ENCODE measurements at regions not wholly inside any gene's neighbourhood (a gene's known extent, or its start where the extent isn't known, plus 50 kb on each side); places are given as distances from the start of the nearest gene placed in this dataset.
"Not testable (repeated sequence)": the region's sequence is repeated elsewhere in the genome, so short reads cannot be mapped to it uniquely, and the experiment has no call there.

DNA sequence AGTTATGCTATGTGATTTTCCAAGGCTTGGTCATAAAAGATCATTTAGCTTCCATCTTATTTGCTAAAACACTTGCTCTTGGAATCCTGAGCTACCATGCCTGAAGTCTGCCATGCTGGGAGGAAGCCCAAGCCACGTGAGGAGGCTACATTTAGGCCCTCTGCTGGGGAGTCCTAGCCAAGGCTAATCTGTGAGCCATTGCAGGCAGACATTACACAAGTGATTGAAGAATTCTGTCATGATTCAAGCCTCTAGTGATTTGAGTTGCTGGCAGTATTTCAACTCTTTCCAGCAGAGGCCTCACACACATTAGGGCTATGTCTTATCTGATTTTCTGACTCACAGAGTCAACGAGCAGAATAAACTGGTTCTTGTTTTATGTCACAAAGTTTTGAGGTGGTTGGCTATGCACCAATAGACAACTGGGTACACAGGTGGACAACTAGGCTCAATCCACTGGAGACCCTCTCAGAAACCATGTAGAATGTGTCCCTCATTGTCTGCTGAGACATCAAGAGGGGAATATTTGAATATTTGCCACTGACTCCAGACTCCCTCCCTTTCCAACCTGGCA lies 227.2 kb upstream of the SULF2 start:
- DNase-seq (ENCODE audit: low spot score): no peak

DNA sequence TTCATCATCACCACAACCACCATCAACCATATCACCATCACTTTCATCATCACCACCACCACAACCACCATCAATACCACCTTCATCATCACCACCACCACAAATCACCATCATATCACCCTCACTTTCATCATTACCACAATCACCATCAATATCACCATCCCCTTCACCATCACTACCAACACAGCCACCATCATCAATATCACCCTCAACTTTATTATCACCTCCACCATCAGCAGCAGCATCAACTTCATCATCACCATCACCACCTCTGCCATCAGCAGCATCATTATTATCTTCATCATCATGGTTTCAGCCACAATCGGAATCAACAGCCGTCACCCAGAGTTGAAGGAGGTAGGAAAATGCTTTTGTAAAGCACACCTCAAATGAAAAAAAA lies 225.7 kb upstream of the SULF2 start:
- DNase-seq (ENCODE audit: low spot score): no peak

DNA sequence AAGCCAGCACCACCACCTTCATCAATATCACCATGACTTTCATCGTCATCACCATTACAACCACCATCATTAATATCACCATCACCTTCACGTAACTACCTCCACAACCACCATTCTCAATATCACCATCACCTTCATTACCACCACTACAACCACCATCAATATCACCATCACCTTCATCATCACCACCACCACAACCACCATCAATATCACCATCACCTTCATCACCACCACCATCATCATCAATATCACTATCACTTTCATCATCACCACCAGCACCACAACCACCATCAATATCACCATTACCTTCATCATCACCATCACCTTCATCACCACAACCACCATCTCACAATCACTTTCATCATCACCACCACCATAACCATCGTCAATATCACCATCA lies 225.3 kb upstream of the SULF2 start:
- no peak for DNase-seq (ENCODE audit: low spot score)

DNA sequence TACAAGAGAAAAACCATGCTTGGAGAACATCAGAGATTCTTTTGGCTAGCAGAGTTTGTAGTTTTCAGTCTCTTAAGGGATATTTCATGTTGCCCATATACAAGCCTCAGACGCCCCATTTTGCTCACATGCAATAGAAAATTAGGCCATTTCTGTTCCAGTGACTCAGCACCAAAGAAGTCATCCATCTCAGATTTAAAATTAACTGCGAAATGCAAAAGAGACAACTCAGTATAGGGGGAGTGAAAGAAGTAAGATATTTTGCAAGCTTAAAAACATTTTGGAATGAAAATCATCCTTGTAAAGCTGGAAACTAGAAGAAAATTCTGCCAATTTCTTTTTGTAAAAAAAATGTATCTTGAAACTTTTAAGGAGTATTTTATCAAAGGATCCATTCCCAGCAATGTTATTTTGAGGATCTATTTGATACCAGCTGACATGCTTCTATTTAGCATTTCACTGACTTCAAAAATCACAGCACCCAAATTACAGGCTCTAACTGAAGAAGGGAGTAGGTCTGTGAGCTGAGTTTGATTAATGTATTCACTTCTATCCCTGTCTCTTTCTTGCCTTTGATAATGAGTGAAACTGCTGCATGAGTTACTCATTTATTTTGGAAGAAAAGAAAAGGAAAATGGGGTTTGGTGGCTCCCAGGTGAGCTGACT lies 223.7 kb upstream of the SULF2 start:
- DNase-seq (ENCODE audit: low spot score): no peak

DNA sequence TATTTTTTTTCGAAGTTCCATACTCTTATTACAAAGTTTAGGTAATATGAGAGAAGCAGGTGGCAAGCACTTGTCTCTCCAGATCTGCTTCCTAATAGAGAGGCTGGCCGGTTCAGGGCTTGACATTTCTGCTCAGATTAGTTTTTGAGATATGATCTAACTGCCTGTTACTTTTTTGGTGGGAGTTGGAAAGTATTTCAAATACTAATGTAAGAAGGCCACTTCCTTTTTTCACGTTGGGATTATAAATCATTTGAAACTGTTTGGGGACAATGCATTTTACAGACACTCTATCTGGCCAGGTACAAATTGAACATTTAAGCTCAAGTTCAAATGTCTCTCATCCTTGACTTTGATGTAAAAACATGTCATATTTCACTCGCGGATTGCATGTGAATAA lies 222.1 kb upstream of the SULF2 start:
- no peak for DNase-seq (ENCODE audit: low spot score)

DNA sequence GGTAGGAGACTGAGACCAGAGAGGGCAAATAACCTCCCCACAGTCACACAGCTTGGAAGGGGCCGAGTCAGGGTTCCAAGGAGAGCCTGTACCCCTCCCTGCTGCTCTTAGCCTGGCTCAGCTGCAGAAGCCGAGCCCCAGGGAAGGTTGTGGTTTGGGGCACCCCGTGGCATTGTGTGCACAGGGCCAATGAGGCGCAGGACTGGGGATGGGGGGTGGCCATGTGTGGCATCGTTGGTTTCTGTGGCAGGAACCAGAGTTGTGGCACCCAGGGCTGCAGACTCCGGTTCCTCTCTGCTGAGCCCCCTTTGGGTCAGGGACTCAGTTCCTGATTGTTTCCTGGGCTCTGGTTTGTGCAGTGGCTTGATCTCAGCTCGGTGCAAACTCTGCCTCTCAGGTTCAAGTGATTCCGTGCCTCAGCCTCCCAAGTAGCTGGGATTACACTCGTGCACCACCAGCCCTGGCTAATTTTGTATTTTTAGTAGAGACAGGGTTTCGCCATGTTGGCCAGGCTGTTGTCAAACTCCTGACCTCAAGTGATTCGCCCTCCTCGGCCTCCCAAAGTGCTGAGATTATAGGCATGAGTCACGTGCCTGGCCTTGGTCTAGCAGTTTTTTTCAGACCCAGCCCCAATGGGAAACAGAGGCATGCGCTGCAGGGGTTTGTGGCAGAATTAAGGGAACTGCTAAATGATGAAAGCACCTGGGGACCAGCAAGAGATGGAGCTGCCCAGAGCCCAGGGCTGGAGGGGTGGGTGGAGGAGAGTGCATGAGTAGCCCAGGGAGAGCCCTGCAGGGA lies 221.0 kb upstream of the SULF2 start:
- DNase-seq (ENCODE audit: low spot score): no peak

DNA sequence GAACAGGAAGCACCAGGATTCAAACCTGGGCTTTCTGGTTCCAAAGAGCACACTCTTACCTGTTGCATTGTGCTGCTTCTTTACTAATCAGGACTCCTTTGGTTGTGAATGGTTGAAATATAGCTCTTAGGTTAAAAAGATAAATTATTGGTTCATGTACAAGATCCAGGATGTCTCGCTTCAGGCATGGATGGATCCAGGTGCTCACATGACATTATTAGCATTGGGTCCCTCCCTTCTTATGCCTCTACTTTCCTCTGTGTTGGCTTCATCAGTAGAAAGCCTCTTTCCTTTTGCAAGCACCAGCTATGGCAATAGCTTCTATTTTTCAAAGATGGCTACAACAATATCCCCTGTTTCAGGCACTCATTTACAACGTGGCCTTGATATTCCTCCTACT lies 217.7 kb upstream of the SULF2 start:
- DNase-seq (ENCODE audit: low spot score): no peak

DNA sequence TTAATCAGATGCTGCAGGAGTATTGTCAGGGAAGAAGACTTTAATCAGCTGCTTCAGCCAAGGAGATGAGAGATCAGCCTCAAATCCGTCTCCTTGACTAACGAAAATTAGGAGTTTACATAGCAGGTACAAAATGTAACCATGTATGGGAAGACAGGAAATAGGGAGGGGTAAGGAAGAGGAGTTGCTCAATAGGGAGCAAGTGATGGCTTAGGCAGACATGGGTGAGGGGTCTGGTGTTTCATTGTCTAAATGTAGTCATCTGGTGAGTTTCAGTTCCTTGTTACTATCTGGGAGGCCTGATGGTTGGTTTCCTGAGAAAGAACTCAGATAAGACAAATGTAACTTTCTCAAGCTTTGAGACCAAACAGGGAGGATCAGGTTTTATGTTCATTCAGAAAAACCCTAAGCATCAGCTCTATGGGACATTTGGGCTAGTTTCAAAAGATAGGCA lies 217.3 kb upstream of the SULF2 start:
- DNase-seq (ENCODE audit: low spot score): no peak

DNA sequence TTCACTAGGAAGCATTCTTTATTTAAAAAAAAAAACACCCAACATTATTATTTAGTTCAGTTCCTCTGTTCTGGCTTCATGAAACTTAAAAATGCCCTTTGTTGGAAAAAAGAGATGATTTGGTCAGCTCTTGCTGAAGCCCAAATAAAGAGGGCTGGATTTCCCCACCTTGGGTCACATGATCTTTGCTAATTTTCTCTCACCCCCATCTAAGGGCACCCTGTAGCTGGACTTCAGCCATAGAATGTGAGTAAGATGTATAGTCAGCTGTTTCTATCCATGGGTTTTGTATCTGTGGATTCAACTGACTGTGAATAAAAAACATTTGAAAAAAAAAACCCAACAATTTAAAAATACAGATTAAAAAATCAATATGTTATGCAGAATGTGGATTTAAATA lies 213.9 kb upstream of the SULF2 start:
- no peak for DNase-seq (ENCODE audit: low spot score)

DNA sequence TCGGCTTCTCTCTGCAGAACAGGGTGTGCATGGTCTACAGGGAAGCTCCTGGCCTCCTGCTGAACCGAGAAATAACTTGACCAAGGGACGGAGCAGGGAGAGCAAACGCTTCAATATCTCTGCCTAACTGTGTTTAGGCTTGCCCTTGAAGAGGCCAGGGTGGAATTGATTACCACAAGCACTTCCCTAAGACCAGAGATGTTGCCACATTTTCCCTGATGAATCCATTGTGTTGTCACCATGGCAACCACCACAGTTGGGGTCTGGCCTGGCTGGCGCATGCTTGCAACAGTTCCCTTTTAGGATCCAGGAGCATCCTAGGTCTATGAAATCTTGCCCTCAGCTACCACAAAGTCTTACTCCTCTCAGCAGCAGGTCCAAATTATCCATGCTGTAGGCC lies 213.5 kb upstream of the SULF2 start:
- DNase-seq (ENCODE audit: low spot score): no peak

DNA sequence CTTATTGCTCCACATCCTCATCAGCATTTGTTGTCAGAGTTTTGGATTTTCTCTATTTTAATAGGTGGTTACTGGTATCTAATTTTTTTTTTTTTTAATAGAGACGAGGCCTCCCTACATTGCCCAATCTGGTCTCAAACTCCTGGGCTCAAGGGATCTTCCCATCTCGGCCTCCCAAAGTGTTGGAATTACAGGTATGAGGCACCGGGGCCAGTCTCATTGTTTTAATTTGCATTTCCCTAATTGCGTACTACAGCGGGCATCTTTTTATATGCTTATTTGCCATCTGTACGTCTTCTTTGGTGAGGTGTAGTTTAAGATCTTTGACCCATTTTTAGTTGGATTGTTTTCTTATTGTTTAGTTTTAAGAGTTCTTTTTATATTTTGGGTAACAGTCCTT lies 210.4 kb upstream of the SULF2 start:
- no peak for DNase-seq (ENCODE audit: low spot score)

DNA sequence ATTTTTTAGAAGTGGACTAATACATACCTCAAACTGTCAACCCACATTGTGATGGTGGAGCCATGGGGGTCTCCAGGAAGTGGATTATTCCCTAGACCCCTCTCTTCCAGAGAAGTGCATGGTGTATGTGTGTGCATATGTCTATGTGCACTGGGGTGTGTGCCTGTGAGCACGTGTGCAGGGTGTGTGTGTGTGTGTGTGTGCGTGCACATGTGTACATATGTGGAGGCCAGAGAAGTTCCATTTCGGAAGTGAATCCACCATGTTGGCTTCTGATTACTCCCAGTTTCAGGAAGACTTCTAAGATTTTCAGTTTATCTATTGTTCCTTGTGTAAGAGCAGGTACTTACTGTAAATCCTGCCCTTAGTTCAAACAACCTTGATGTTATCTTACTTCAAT lies 208.5 kb upstream of the SULF2 start:
- no peak for DNase-seq (ENCODE audit: low spot score)

DNA sequence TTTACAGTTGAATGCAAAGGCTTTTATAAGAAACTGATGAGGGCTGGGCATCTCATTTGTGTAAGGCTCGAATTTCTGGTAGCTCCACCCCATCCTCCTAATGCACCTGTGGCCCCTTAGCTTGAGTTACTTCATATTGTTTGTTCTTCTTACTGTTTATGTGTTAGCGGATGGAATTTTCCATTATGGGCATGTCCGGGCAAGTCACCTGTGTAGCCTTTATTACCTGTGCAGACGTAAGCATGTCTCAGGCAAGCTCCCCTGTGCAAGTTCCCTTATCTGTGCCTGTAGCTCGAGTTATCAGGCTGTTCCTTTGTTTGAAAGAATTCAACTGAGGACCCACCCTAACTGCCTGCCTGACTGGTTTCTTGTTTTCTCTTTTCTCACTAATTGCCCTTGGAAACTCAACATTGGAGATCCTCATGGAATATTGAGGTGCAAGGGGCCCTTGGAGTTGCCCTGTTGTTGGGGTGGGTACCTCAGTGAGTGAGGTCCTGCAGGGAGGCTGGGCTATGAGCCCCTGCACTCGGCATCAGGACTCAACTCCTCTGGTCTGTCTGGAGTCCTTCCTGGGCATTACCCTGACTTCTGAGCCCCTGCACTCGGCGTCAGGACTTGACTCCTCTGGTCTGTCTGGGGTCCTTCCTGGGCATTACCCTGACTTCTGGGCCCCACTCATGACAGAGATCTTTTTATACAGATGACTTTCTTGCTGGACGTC lies 207.9 kb upstream of the SULF2 start:
- DNase-seq (ENCODE audit: low spot score): no peak

DNA sequence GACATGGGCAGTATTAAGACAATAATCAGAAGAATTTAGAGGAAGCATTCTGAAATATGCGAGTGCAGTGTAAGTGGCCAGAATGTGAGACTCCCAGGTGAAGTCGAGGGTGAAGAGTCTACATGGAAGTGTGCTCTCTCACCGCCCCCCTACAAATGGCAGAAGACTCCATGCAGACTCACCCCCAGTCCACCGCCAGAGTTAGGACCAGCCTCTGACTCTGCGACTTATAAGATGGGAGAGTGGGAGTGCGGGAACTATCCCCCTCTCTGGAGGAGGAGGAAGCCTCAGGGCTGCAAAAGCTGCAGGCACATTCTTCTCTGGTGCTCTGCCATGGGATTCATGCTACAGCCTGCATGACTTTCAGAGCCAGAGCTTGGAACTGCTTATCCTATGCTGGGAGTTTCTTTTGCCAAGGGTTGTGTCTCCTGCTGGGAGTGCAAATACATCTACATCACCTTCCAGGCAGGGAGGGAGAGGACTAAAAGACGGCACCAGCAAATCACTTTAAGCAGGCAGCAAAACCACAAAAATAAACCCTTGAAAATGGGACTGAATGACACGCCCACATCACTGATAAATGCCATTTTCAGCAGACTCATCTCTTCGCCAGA lies 206.7 kb upstream of the SULF2 start:
- DNase-seq (ENCODE audit: low spot score): no peak

DNA sequence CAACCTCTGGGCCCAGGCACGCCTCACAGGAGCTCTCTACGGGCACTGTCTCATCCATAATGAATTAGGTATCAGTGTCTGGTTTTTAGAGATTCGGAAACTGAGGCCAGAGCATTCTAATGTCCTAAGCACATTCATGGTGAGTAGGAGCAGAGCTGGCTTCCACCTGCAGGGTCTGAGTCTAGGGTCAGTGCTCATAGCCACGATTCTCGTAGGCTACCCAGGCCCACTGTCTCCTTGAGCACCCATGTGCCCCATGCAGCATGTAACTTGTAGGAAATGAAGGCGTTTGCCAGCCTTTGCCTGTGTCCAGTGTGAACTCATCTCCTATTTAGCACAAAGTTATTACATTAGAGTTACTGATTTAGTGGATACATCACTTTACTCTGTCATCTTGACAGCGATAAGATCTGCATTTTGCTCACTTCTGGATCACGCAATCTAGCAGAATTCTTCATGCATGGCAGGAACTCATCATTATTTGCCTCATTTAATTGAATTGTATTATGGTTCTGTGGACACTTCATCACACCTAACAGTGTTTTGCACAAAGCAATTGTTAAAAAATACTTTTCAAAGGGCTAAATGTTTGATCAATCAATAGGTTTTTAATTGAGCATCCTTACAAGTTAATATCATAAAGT lies 205.3 kb upstream of the SULF2 start:
- DNase-seq (ENCODE audit: low spot score): no peak

DNA sequence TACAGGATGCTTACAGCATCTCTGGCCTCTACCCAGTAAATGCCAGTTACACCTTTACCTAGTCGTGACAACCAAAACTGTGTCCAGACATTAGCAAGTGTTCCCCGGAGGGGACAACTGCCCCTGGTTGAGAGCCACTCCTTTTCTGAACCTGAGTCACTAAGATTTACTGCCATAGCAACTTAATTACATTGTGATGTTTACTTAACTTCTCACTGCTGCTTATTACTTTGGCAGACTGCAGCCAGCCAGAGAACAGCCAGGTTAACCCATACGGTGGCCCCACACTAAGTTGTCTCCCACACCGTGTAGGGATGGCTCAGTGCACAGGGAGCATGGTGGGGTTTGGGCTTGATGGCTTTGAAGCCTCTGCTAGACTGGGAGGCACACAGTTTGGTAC lies 204.7 kb upstream of the SULF2 start:
- DNase-seq (ENCODE audit: low spot score): no peak

DNA sequence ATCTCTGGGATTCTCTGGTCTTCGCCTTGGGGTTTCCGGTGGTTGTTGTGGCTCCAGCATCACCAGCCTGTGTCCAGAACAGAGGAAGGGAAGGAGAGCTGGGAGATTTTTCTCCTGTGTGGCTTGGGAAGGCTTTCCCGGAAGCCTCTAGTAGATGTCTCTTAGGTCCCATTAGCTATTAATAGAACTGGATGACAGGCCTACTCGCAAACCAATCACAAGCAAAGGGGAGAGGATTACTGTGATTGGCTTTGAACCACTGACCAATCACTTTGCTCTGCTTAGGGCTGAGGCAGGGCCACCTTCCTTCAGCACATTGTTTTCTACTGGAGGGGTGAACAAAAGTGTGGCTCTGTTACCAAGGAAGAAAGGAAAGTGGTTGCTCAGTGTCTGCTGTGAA lies 203.4 kb upstream of the SULF2 start:
- no peak for DNase-seq (ENCODE audit: low spot score)

DNA sequence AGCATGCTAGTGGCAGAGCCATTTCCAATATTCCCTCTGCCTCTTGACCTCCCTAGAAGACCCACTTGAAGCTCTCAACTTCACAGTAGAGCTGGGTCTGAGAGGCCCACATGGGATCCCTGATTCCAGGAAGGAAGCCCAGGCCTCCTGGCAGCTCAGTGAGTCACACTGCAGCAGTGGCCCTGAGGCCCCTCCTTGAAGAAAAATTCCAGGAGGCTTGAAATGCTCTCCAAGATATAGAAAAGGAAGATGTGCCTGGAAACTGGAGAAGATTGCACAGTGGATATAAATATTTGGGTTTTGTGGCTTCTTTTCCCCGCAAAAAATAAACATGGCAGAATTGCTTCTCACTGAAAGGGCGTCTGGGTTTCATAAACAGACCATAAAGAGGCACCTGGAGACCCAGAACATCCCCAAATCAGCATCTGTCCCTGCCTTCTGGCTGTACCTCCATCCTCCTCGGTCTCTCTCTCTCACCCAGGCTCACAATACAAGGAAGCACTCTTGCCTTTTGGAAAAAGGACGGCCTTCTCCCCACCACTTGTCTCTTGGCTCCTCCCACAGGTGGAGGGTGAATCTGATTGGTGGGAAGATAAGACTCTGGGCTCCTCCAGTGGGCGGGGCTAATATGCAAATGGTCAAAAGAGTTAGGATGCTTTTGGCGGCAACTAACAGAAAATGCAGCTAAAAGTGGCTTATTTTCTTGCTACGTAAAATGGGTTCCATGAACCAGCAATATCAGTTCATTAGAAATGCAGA lies 200.0 kb upstream of the SULF2 start:
- no peak for DNase-seq (ENCODE audit: low spot score)

DNA sequence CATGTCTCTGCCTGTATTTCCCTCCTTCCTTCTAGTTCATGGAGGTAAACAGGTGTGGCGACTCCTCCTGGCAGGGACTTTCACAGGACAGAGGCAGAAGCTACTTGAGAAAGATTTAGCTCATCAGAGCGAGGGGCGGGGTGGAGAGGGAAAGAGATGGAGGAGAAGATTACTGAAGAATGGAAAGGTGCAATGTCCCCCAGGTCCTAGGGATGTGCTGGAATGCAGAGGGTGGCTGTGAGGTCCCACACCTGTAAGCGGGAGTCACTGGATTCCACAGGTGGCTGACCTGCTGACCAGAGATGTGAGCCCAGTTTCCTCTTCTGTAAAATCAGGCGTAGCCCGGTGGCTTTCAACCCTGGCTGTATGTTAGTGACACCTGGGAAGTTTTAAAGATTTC lies 199.2 kb upstream of the SULF2 start:
- no peak for DNase-seq (ENCODE audit: low spot score)

DNA sequence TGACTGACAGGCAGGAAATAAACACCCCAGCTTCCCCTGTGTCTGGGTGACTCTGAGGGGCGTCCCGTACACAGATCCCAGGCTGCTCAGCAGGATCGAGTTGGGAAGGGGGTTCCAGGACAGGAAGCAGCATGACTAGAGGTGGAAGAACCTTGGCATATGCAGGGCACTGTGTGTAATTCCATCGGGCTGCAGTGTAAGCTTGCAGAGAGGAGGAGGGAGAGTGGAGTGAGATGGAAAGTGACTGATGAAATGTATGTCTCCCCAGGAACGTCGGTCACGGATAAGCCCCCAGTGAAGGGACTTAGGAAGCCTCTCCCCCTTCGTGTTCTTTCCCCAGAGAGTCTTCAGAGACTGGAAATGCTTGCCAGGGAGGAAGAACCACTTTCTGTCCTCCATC lies 198.4 kb upstream of the SULF2 start:
- not testable (repeated sequence) for DNase-seq (ENCODE audit: low spot score)
